ENCODE measurements at regions not wholly inside any gene's neighbourhood (a gene's known extent, or its start where the extent isn't known, plus 50 kb on each side); places are given as distances from the start of the nearest gene placed in this dataset.
A peak's percentile ranks its signal among the peaks of the same experiment; 100 is the strongest.

GRCh38 chr10:21019436-21019835, 122.3 kb upstream of the NEBL start:
- intact Hi-C loops (cut with micrococcal nuclease): no loop called here
- H3K27ac Mint-ChIP-seq: no peak overlapping the region
- H3K4me1 Mint-ChIP-seq (ENCODE audit: low read depth): no peaks in the 10 kb centered on the region
- no peaks in the 10 kb centered on the region for H3K9me3 Mint-ChIP-seq
- POLR2A ChIA-PET: no interaction called here
- H3K27me3 Mint-ChIP-seq: no peaks in the 10 kb centered on the region
- ATAC-seq (no peak), DNase-seq (no peak)
- no peak overlapping the region for H3K4me3 Mint-ChIP-seq
- no peak for TF ChIP-seq CTCF (IDR thresholded peaks at IDR 0.05)
- H3K36me3 Mint-ChIP-seq (ENCODE audit: low read depth): no peaks in the 10 kb centered on the region
- CTCF ChIA-PET: no interaction called here

GRCh38 chr10:21015851-21016250, 118.7 kb upstream of the NEBL start:
- no peaks in the 10 kb centered on the region for H3K9me3 Mint-ChIP-seq
- no peak for TF ChIP-seq CTCF (IDR thresholded peaks at IDR 0.05)
- ChIA-PET CTCF (no interaction called here), POLR2A (no interaction called here)
- no peak overlapping the region for H3K27ac Mint-ChIP-seq
- no peaks in the 10 kb centered on the region for H3K27me3 Mint-ChIP-seq
- H3K4me1 Mint-ChIP-seq (ENCODE audit: low read depth): no peaks in the 10 kb centered on the region
- no peak overlapping the region for H3K4me3 Mint-ChIP-seq
- DNase-seq: peak; percentile 45
- ATAC-seq: peak; percentile 49
- intact Hi-C loops (cut with micrococcal nuclease): no loop called here
- H3K36me3 Mint-ChIP-seq (ENCODE audit: low read depth): no peaks in the 10 kb centered on the region

- Mint-ChIP-seq H3K27ac (no peak overlapping the region), H3K36me3 (ENCODE audit: low read depth) (no peaks in the 10 kb centered on the region), H3K9me3 (no peaks in the 10 kb centered on the region), H3K4me1 (ENCODE audit: low read depth) (no peaks in the 10 kb centered on the region), H3K27me3 (no peaks in the 10 kb centered on the region), H3K4me3 (no peak overlapping the region)
- ATAC-seq (no peak), DNase-seq (no peak)
- intact Hi-C loops (cut with micrococcal nuclease): no loop called here
- CTCF ChIA-PET: no interaction called here
- POLR2A ChIA-PET: no interaction called here
- TF ChIP-seq CTCF (IDR thresholded peaks at IDR 0.05): no peak
These were observed 117.0 kb upstream of the NEBL start for GRCh38 chr10:21014141-21014540.

GRCh38 chr10:21011433-21012018, 114.4 kb upstream of the NEBL start:
- intact Hi-C loops (cut with micrococcal nuclease): no loop called here
- ChIA-PET POLR2A (no interaction called here), CTCF (no interaction called here)
- DNase-seq (no peak), ATAC-seq (no peak)
- TF ChIP-seq CTCF (IDR thresholded peaks at IDR 0.05): no peak
- no peak overlapping the region for H3K27ac Mint-ChIP-seq
- H3K9me3 Mint-ChIP-seq: no peaks in the 10 kb centered on the region
- H3K4me1 Mint-ChIP-seq (ENCODE audit: low read depth): no peaks in the 10 kb centered on the region
- no peaks in the 10 kb centered on the region for H3K36me3 Mint-ChIP-seq (ENCODE audit: low read depth)
- H3K4me3 Mint-ChIP-seq: no peak overlapping the region
- no peaks in the 10 kb centered on the region for H3K27me3 Mint-ChIP-seq

GRCh38 chr10:21010615-21011014, 113.5 kb upstream of the NEBL start:
- Mint-ChIP-seq H3K27me3 (no peaks in the 10 kb centered on the region), H3K9me3 (no peaks in the 10 kb centered on the region), H3K4me1 (ENCODE audit: low read depth) (no peaks in the 10 kb centered on the region), H3K27ac (no peak overlapping the region), H3K4me3 (no peak overlapping the region), H3K36me3 (ENCODE audit: low read depth) (no peaks in the 10 kb centered on the region)
- CTCF ChIA-PET: interaction anchor here (0.9 kb wide), 1 partner anchor 11 kb away, joined by 3 read pairs; no protein-coding TSS in a partner anchor
- intact Hi-C loops (cut with micrococcal nuclease): no loop called here
- POLR2A ChIA-PET: no interaction called here
- DNase-seq (no peak), ATAC-seq (no peak)
- no peak for TF ChIP-seq CTCF (IDR thresholded peaks at IDR 0.05)
